K562 (cell line): ENCODE measurements at regions not wholly inside any gene's neighbourhood (a gene's known extent, or its start where the extent isn't known, plus 50 kb on each side); places are given as distances from the start of the nearest gene placed in this dataset.

Source experiments
- ATAC-seq: fragments of 200-7000 bp; cut with Tn5 transposase; 3 replicates; pipeline ENCODE4 v1.9.1; 2020; ENCODE audit warnings: moderate library complexity
- BruUV-seq: library from RNA; stranded (reverse); fragments of 400-500 nt; replicated peaks from 2 replicates; lab custom pipeline; 2021; lab: Mats Ljungman, UMichigan
- CTCF ChIA-PET: fragments of 300-600 bp; formaldehyde crosslinking; extraction: SDS; loops from one replicate; lab custom pipeline; 2021; ENCODE audit warnings: low intra/inter-chr PET ratio; lab: Yijun Ruan, JAX
- POLR2A ChIA-PET: fragments of 300-600, 350-650 bp; sonication (Branson Sonifier 250); formaldehyde crosslinking; extraction: SDS; loops from one replicate; lab custom pipeline; 2021; ENCODE audit warnings: antibody characterized with exemption, inconsistent platforms; lab: Yijun Ruan, JAX
- DNase-seq, 4 experiments: peaks; one replicate each; pipeline versions ENCODE4 v3.0.0 to v3.0.0-alpha.2; 2011 to 2018; ENCODE audit warnings: low spot score in 3 of 4, mixed read lengths in 3 of 4; ENCODE audit errors: extremely low read depth in 1 of 4
- FAIRE-seq: peaks from 2 replicates; lab custom pipeline; 2011; peaks lifted over from hg19 to GRCh38; lab: Jason Lieb, UNC
- H2AFZ ChIP-seq: 2 replicates; pipeline ENCODE4 v1.6.0; 2011; ENCODE audit warnings: low read depth, low read length, control low read depth, inconsistent platforms
- H3K27ac ChIP-seq: fragments of 200-600 bp; 3 replicates; pipeline ENCODE4 v1.8.0; 2011; ENCODE audit warnings: low read depth, mild to moderate bottlenecking, control low read depth, inconsistent platforms, low read length, moderate library complexity, mixed read lengths; ENCODE audit errors: extremely low read depth
- H3K27me3 ChIP-seq, 2 experiments: fragments of 300-600 bp in 1 of 2; 2 replicates in 1 of 2; 3 replicates in 1 of 2; pipeline versions ENCODE4 v1.6.0 to v1.8.0; 2011; ENCODE audit warnings: inconsistent platforms in 2 of 2, low read length in 2 of 2, mild to moderate bottlenecking in 1 of 2, mixed read lengths in 1 of 2, moderate library complexity in 1 of 2; ENCODE audit not compliant: control insufficient read depth in 2 of 2, insufficient read depth in 2 of 2
- H3K36me3 ChIP-seq: fragments of 300-600 bp; 3 replicates; pipeline ENCODE4 v1.8.0; 2011; ENCODE audit warnings: mild to moderate bottlenecking, low read length, inconsistent platforms; ENCODE audit not compliant: control insufficient read depth, insufficient read depth
- H3K4me1 ChIP-seq, 2 experiments: fragments of 200-600 bp in 1 of 2; replicated peaks in 1 of 2; 2 replicates in 1 of 2; 3 replicates in 1 of 2; pipeline versions ENCODE4 v1.5.1 to v1.8.0; 2011; ENCODE audit warnings: inconsistent platforms in 2 of 2, low read length in 2 of 2, mild to moderate bottlenecking in 1 of 2, mixed read lengths in 1 of 2, moderate library complexity in 1 of 2; ENCODE audit not compliant: control insufficient read depth in 2 of 2, insufficient read depth in 2 of 2
- H3K4me2 ChIP-seq: 2 replicates; pipeline ENCODE4 v1.6.1; 2011; ENCODE audit warnings: low read length, control low read depth, inconsistent platforms, mixed read lengths; ENCODE audit not compliant: insufficient read depth
- H3K4me3 ChIP-seq: fragments of 200-600 bp; sonication (generic), shearing (Covaris generic); 2 replicates; pipeline ENCODE4 v1.5.1; 2016; ENCODE audit warnings: control low read depth, inconsistent platforms
- H3K79me2 ChIP-seq: fragments of 200-600 bp; 3 replicates; pipeline ENCODE4 v1.8.0; 2011; ENCODE audit warnings: low read length, inconsistent platforms; ENCODE audit not compliant: control insufficient read depth, insufficient read depth
- H3K9ac ChIP-seq, 2 experiments: 2 replicates each; pipeline versions ENCODE4 v1.6.0 to v1.6.1; 2011; ENCODE audit warnings: low read depth in 2 of 2, low read length in 2 of 2, control low read depth in 1 of 2, inconsistent platforms in 1 of 2, mild to moderate bottlenecking in 1 of 2, mixed read lengths in 1 of 2; ENCODE audit not compliant: insufficient read depth in 1 of 2
- H3K9me1 ChIP-seq: one replicate; pipeline ENCODE4 v1.6.0; 2011; ENCODE audit warnings: inconsistent platforms, mild to moderate bottlenecking, low read length, moderate library complexity; ENCODE audit not compliant: control insufficient read depth, insufficient read depth
- H3K9me3 ChIP-seq: replicated peaks from 2 replicates; pipeline ENCODE4 v1.5.1; 2011; ENCODE audit warnings: low read depth, low read length, inconsistent platforms; ENCODE audit not compliant: control insufficient read depth, insufficient read depth
- H4K20me1 ChIP-seq: replicated peaks from 2 replicates; pipeline ENCODE4 v1.6.1; 2011; ENCODE audit warnings: low read length, inconsistent platforms, mixed read lengths; ENCODE audit not compliant: control insufficient read depth, insufficient read depth
- BMI1 ChIP-seq: fragments of 150-350 bp; IDR thresholded peaks from 2 replicates; pipeline ENCODE4 v1.6.1; 2014; ENCODE audit warnings: low read length
- CSDE1 ChIP-seq, 2 experiments: fragments of 450-650 bp; IDR thresholded peaks; 2 replicates each; pipeline ENCODE4 v1.6.1; 2016; ENCODE audit warnings: mild to moderate bottlenecking in 1 of 2
- E2F6 ChIP-seq, 2 experiments: IDR thresholded peaks; 2 replicates each; pipeline ENCODE4 v1.6.1; 2011; ENCODE audit warnings: borderline replicate concordance in 1 of 2, control low read depth in 1 of 2, low read depth in 1 of 2, low read length in 1 of 2, mild to moderate bottlenecking in 1 of 2, mixed read lengths in 1 of 2, moderate library complexity in 1 of 2; ENCODE audit not compliant: insufficient read depth in 1 of 2, insufficient read length in 1 of 2, poor library complexity in 1 of 2, severe bottlenecking in 1 of 2; ENCODE audit errors: extremely low read depth in 1 of 2
- ESRRA ChIP-seq: fragments of 450-650 bp; IDR thresholded peaks from 2 replicates; pipeline ENCODE4 v1.6.1; 2014; ENCODE audit warnings: low read depth, mild to moderate bottlenecking, moderate library complexity, borderline replicate concordance
- ETV6 ChIP-seq, 3 experiments: fragments of 150-350 bp in 1 of 3; sonication (generic) in 1 of 3; formaldehyde crosslinking in 1 of 3; IDR thresholded peaks; 2 replicates each; pipeline versions ENCODE4 v1.6.1 to v1.8.0; 2014 to 2022; ENCODE audit warnings: borderline replicate concordance in 2 of 3, low read depth in 2 of 3, antibody characterized with exemption in 1 of 3, low read length in 1 of 3, mild to moderate bottlenecking in 1 of 3, missing genetic modification reagents in 1 of 3
- FOXJ3 ChIP-seq: sonication (generic); formaldehyde crosslinking; IDR thresholded peaks from 2 replicates; pipeline ENCODE4 v1.4.0; 2020; ENCODE audit warnings: mild to moderate bottlenecking, missing genetic modification reagents
- FUS ChIP-seq: fragments of 200-400 bp; formaldehyde crosslinking; optimal IDR thresholded peaks from 2 replicates; pipeline ENCODE3; 2017; ENCODE audit warnings: low read depth, low read length
- GTF2A2 ChIP-seq: IDR thresholded peaks from 2 replicates; pipeline ENCODE4 v1.6.1; 2016; ENCODE audit warnings: mild to moderate bottlenecking, missing genetic modification characterization, missing compliant biosample characterization
- PATZ1 ChIP-seq: fragments of 250-450 bp; sonication (Bioruptor Pico); IDR thresholded peaks from 2 replicates; pipeline ENCODE4 v1.5.0; 2020; ENCODE audit warnings: mild to moderate bottlenecking, borderline replicate concordance
- SAFB2 ChIP-seq: fragments of 200-400 bp; formaldehyde crosslinking; IDR thresholded peaks from 2 replicates; pipeline ENCODE4 v1.6.1; 2018; ENCODE audit warnings: borderline replicate concordance, low read length, low read depth, moderate library complexity; ENCODE audit not compliant: severe bottlenecking
- SRSF3 ChIP-seq: fragments of 200-400 bp; formaldehyde crosslinking; IDR thresholded peaks from 2 replicates; pipeline ENCODE4 v1.6.1; 2016; ENCODE audit warnings: mild to moderate bottlenecking, low read length, moderate library complexity; ENCODE audit not compliant: insufficient read depth
- TGIF2 ChIP-seq: sonication (generic); formaldehyde crosslinking; IDR thresholded peaks from 2 replicates; pipeline ENCODE4 v1.8.1; 2022; ENCODE audit warnings: mild to moderate bottlenecking, missing genetic modification reagents, moderate library complexity
- TRIM28 ChIP-seq: fragments of 450-650 bp; IDR thresholded peaks from 2 replicates; pipeline ENCODE4 v1.6.1; 2017
- ZFP91 ChIP-seq: sonication (generic); formaldehyde crosslinking; IDR thresholded peaks from 2 replicates; pipeline ENCODE4 v1.8.0; 2022; ENCODE audit warnings: mild to moderate bottlenecking, missing genetic modification reagents
- WGBS: fragments of 100-300 bp; shearing (Covaris generic); methylation state at CpG from one replicate; pipeline ENCODE4 v1.1.6; 2016; ENCODE audit warnings: low coverage, mixed read lengths; ENCODE audit not compliant: insufficient coverage; ENCODE audit errors: missing lambda C conversion rate; 5-methylcytosine and 5-hydroxymethylcytosine counted together
- in situ Hi-C: fragments of 300-500 bp; cut with MboI; formaldehyde crosslinking; loops from 4 replicates; pipeline ENCODE4 v1.15.0; 2018; ENCODE audit warnings: inconsistent platforms, mixed read lengths
- intact Hi-C: fragments of 100-400 bp; cut with micrococcal nuclease; formaldehyde crosslinking; loops from 2 replicates; pipeline ENCODE4 v1.14.2; 2022

GRCh38 chr9:26228273-26228672, 550.0 kb upstream of the TUSC1 start:
- Histone ChIP-seq H2AFZ (no peak overlapping the region), H3K4me1 (no peaks in the 10 kb centered on the region), H3K9me1 (no peaks in the 10 kb centered on the region), H3K4me2 (no peak overlapping the region), H4K20me1 (no peaks in the 10 kb centered on the region), H3K27ac (no peak overlapping the region), H3K79me2 (no peaks in the 10 kb centered on the region), H3K4me3 (no peak overlapping the region), H3K9me3 (no peaks in the 10 kb centered on the region), H3K27me3 (no peaks in the 10 kb centered on the region), H3K36me3 (no peaks in the 10 kb centered on the region), H3K9ac (no peak overlapping the region)
- ChIA-PET POLR2A (no interaction called here), CTCF (no interaction called here)
- ATAC-seq (no peak), FAIRE-seq (no peak), DNase-seq (no peak)
- intact Hi-C loops: no loop called here
- WGBS: no CpG with 5 or more reads among the region's 2 CpGs
- no TSS peak for BruUV-seq
- in situ Hi-C loops: no loop called here
- TF ChIP-seq FOXJ3 (no peak), E2F6 (IDR thresholded peaks at IDR 0.05; ENCODE audit: borderline replicate concordance in 1 of 2, extremely low read depth in 1 of 2, insufficient read depth in 1 of 2, insufficient read length in 1 of 2, low read depth in 1 of 2, low read length in 1 of 2, poor library complexity in 1 of 2, severe bottlenecking in 1 of 2) (no peak), PATZ1 (no peak), SRSF3 (no peak), BMI1 (no peak), ETV6 (IDR thresholded peaks at IDR 0.05; ENCODE audit: borderline replicate concordance in 1 of 2, low read depth in 2 of 2, low read length in 1 of 2) (no peak), ETV6 (CRISPR knock-in tag; IDR thresholded peaks at IDR 0.05; ENCODE audit: borderline replicate concordance) (no peak), ESRRA (no peak), CSDE1 (IDR thresholded peaks at IDR 0.05) (no peak), TGIF2 (CRISPR knock-in tag) (no peak), ZFP91 (CRISPR knock-in tag) (no peak), GTF2A2 (no peak), TRIM28 (no peak), SAFB2 (no peak), FUS (no peak)
